Gastrocnemius medialis (tissue), 4 donors: ENCODE measurements at regions not wholly inside any gene's neighbourhood (a gene's known extent, or its start where the extent isn't known, plus 50 kb on each side); places are given as distances from the start of the nearest gene placed in this dataset.

Experiments
- ATAC-seq, 2 donors: fragments of 150-250 bp; one replicate each; pipeline ENCODE4 v1.9.1; 2016
- DNase-seq, 2 donors: peaks; one replicate each; pipeline ENCODE4 v3.0.0-alpha.2; 2019
- H3K27ac ChIP-seq, 4 donors: fragments of 200-600 bp; sonication (generic); 1 replicate in 1 of 4; 2 replicates in 3 of 4; pipeline ENCODE4 v1.5.1; 2016 to 2018; ENCODE audit warnings: mild to moderate bottlenecking in 2 of 4, moderate library complexity in 1 of 4
- H3K27me3 ChIP-seq, 3 donors: fragments of 200-600 bp; sonication (generic) in 2 of 3; 1 replicate in 1 of 3; 2 replicates in 2 of 3; pipeline versions ENCODE4 v1.5.1 to v1.6.0; 2016 to 2019; ENCODE audit warnings: mild to moderate bottlenecking in 1 of 3, moderate library complexity in 1 of 3
- H3K36me3 ChIP-seq, 2 donors: fragments of 200-600 bp; sonication (generic) in 1 of 2; one replicate each; pipeline ENCODE4 v1.5.1; 2017 to 2018
- H3K4me1 ChIP-seq, 2 donors: fragments of 200-600 bp; sonication (generic) in 1 of 2; one replicate each; pipeline ENCODE4 v1.5.1; 2016 to 2017; ENCODE audit warnings: mild to moderate bottlenecking in 2 of 2
- H3K4me3 ChIP-seq, 4 donors: fragments of 200-600 bp; sonication (generic) in 3 of 4; 1 replicate in 1 of 4; 2 replicates in 3 of 4; pipeline ENCODE4 v1.5.1; 2016 to 2019; ENCODE audit warnings: mild to moderate bottlenecking in 2 of 4
- H3K9me3 ChIP-seq, 3 donors: fragments of 200-600 bp; sonication (generic) in 2 of 3; 1 replicate in 1 of 3; 2 replicates in 2 of 3; pipeline ENCODE4 v1.5.1; 2016 to 2019
- CTCF ChIP-seq, 5 experiments: fragments of 450-650 bp in 3 of 5; fragments of 200-600 bp in 2 of 5; sonication (generic) in 2 of 5; IDR thresholded peaks in 4 of 5; conservative IDR thresholded peaks in 1 of 5; 1 replicate in 4 of 5; 2 replicates in 1 of 5; pipeline ENCODE4 v1.5.1; 2016 to 2019; ENCODE audit warnings: antibody characterized with exemption in 5 of 5, mild to moderate bottlenecking in 3 of 5, moderate library complexity in 3 of 5
- POLR2A ChIP-seq, 2 donors: fragments of 450-650 bp; IDR thresholded peaks; one replicate each; pipeline ENCODE4 v1.6.1; 2017; ENCODE audit warnings: antibody characterized with exemption in 2 of 2, mild to moderate bottlenecking in 2 of 2, moderate library complexity in 2 of 2
- in situ Hi-C, 4 donors: fragments of 200-750 bp; cut with MboI; loops; one replicate each; pipeline versions ENCODE4 v1.15.0 to v1.8.0; 2017; ENCODE audit warnings: low sequenced_read_pairs in 4 of 4
- intact Hi-C: fragments of 100-400 bp; cut with DNase I; formaldehyde crosslinking; loops from one replicate; pipeline ENCODE4 v1.15.1; 2023; ENCODE audit warnings: low total_unique reads

- TF ChIP-seq CTCF (IDR thresholded peaks at IDR 0.05 in 4 of 5, conservative IDR thresholded peaks at IDR 0.05 in 1 of 5) (no peak), POLR2A (IDR thresholded peaks at IDR 0.05) (no peak)
- Histone ChIP-seq H3K27me3 (peaks cover 3 to 17% (median 14%) of the 10 kb centered on the region in 3 donors), H3K4me3 (no peak overlapping the region), H3K4me1 (no peaks in the 10 kb centered on the region), H3K27ac (no peak overlapping the region), H3K36me3 (no peaks in the 10 kb centered on the region), H3K9me3 (no peaks in the 10 kb centered on the region)
- intact Hi-C loops: no loop called here
- DNase-seq: no peak
- no peak for ATAC-seq
- in situ Hi-C loops: no loop called here
Observed at GRCh38 chr16:86384980-86385379, 125.3 kb upstream of the FOXF1 start.

- Histone ChIP-seq H3K27me3 (peaks cover 8 to 22% (median 13%) of the 10 kb centered on the region in 3 donors), H3K36me3 (no peaks in the 10 kb centered on the region), H3K9me3 (no peaks in the 10 kb centered on the region), H3K4me3 (no peak overlapping the region), H3K27ac (no peak overlapping the region), H3K4me1 (no peaks in the 10 kb centered on the region)
- in situ Hi-C loops: no loop called here
- intact Hi-C loops: no loop called here
- ATAC-seq (no peak), DNase-seq (no peak)
- TF ChIP-seq POLR2A (IDR thresholded peaks at IDR 0.05): no peak
- no peak for TF ChIP-seq CTCF (IDR thresholded peaks at IDR 0.05 in 4 of 5, conservative IDR thresholded peaks at IDR 0.05 in 1 of 5)
Observed at GRCh38 chr16:86387468-86388440, 122.6 kb upstream of the FOXF1 start.

GRCh38 chr16:86388976-86389375 is 121.4 kb upstream of the FOXF1 start:
- Histone ChIP-seq H3K27me3 (peaks cover 7 to 17% (median 8%) of the 10 kb centered on the region in 3 donors), H3K4me3 (no peak overlapping the region), H3K27ac (no peak overlapping the region), H3K9me3 (no peaks in the 10 kb centered on the region), H3K4me1 (no peaks in the 10 kb centered on the region), H3K36me3 (no peaks in the 10 kb centered on the region)
- no peak for ATAC-seq
- TF ChIP-seq POLR2A (IDR thresholded peaks at IDR 0.05) (no peak), CTCF (IDR thresholded peaks at IDR 0.05 in 4 of 5, conservative IDR thresholded peaks at IDR 0.05 in 1 of 5) (no peak)
- intact Hi-C loops: no loop called here
- in situ Hi-C loops: no loop called here
- DNase-seq: no peak

GRCh38 chr16:86389566-86390328 is 120.6 kb upstream of the FOXF1 start:
- Histone ChIP-seq H3K36me3 (no peaks in the 10 kb centered on the region), H3K27me3 (peaks cover 7 to 16% (median 8%) of the 10 kb centered on the region in 3 donors), H3K9me3 (no peaks in the 10 kb centered on the region), H3K4me3 (no peak overlapping the region), H3K4me1 (no peaks in the 10 kb centered on the region), H3K27ac (no peak overlapping the region)
- ATAC-seq: no peak
- DNase-seq: no peak
- in situ Hi-C loops: no loop called here
- intact Hi-C loops: no loop called here
- TF ChIP-seq CTCF (IDR thresholded peaks at IDR 0.05 in 4 of 5, conservative IDR thresholded peaks at IDR 0.05 in 1 of 5): no peak
